Left ventricle myocardium inferior (tissue), 1 donor: ENCODE measurements at regions not wholly inside any gene's neighbourhood (a gene's known extent, or its start where the extent isn't known, plus 50 kb on each side); places are given as distances from the start of the nearest gene placed in this dataset.

Experiments used
- DNase-seq: peaks from one replicate; pipeline ENCODE4 v3.0.0-alpha.2; 2020
- H3K27ac ChIP-seq: fragments of 200-600 bp; replicated peaks from 2 replicates; pipeline ENCODE4 v1.8.0; 2021
- H3K27me3 ChIP-seq: fragments of 200-600 bp; 2 replicates; pipeline ENCODE4 v1.8.0; 2021; ENCODE audit warnings: low read depth
- H3K36me3 ChIP-seq: fragments of 200-600 bp; 2 replicates; pipeline ENCODE4 v1.8.0; 2021
- H3K4me1 ChIP-seq: fragments of 200-600 bp; 2 replicates; pipeline ENCODE4 v1.8.0; 2021
- H3K4me3 ChIP-seq: fragments of 200-600 bp; 2 replicates; pipeline ENCODE4 v1.8.0; 2021; ENCODE audit warnings: mild to moderate bottlenecking, moderate library complexity
- H3K9me3 ChIP-seq: fragments of 200-600 bp; replicated peaks from 2 replicates; pipeline ENCODE4 v1.8.0; 2021
- CTCF ChIP-seq: fragments of 200-600 bp; IDR thresholded peaks from 2 replicates; pipeline ENCODE4 v1.8.0; 2021; ENCODE audit warnings: antibody characterized with exemption, mild to moderate bottlenecking, borderline replicate concordance
- intact Hi-C: fragments of 100-400 bp; cut with micrococcal nuclease; formaldehyde crosslinking; loops from one replicate; pipeline ENCODE4 v1.11.0; 2022
- donor health status: DM: no; HTN: yes; CAD: no; lungs with severe emphysema.

GRCh38 chr15:100727291-100727851 is 125.0 kb downstream of the ASB7 start:
- DNase-seq, result no peak
- peaks cover 11% of the 10 kb centered on the region for H3K27me3 ChIP-seq
- no peaks in the 10 kb centered on the region for H3K9me3 ChIP-seq
- H3K4me3 ChIP-seq, result no peak overlapping the region
- H3K27ac ChIP-seq, result no peak overlapping the region
- H3K4me1 ChIP-seq, result peaks cover 2% of the 10 kb centered on the region
- no peaks in the 10 kb centered on the region for H3K36me3 ChIP-seq
- intact Hi-C loops, result no loop called here
- no peak for TF ChIP-seq CTCF

GRCh38 chr15:100728371-100729201 is 126.2 kb downstream of the ASB7 start:
- H3K36me3 ChIP-seq, result no peaks in the 10 kb centered on the region
- H3K4me3 ChIP-seq, result no peak overlapping the region
- intact Hi-C loops, result no loop called here
- no peak for DNase-seq
- no peak for TF ChIP-seq CTCF
- H3K9me3 ChIP-seq, result no peaks in the 10 kb centered on the region
- H3K27me3 ChIP-seq, result peaks cover 11% of the 10 kb centered on the region
- H3K27ac ChIP-seq, result no peak overlapping the region
- peaks cover 14% of the 10 kb centered on the region for H3K4me1 ChIP-seq

GRCh38 chr15:100729461-100729860 is 127.1 kb downstream of the ASB7 start:
- intact Hi-C loops, result no loop called here
- no peak for DNase-seq
- TF ChIP-seq CTCF, result no peak

GRCh38 chr15:100730129-100730528 is 127.7 kb downstream of the ASB7 start:
- peaks cover 14% of the 10 kb centered on the region for H3K4me1 ChIP-seq
- H3K4me3 ChIP-seq, result no peak overlapping the region
- DNase-seq, result no peak
- H3K27ac ChIP-seq, result no peak overlapping the region
- H3K27me3 ChIP-seq, result peaks cover 11% of the 10 kb centered on the region
- no peaks in the 10 kb centered on the region for H3K36me3 ChIP-seq
- TF ChIP-seq CTCF, result no peak
- H3K9me3 ChIP-seq, result no peaks in the 10 kb centered on the region
- intact Hi-C loops, result no loop called here

More at GRCh38 chr15:100729461-100729860, 127.1 kb downstream of the ASB7 start:
- Histone ChIP-seq H3K27me3 (peaks cover 11% of the 10 kb centered on the region), H3K4me3 (no peak overlapping the region), H3K9me3 (no peaks in the 10 kb centered on the region), H3K27ac (no peak overlapping the region), H3K4me1 (peaks cover 14% of the 10 kb centered on the region), H3K36me3 (no peaks in the 10 kb centered on the region)

GRCh38 chr15:100730655-100731266 is 128.4 kb downstream of the ASB7 start:
- no peaks in the 10 kb centered on the region for H3K9me3 ChIP-seq
- no peak for TF ChIP-seq CTCF
- no peaks in the 10 kb centered on the region for H3K36me3 ChIP-seq
- H3K4me1 ChIP-seq, result peaks cover 14% of the 10 kb centered on the region
- intact Hi-C loops, result no loop called here
- H3K27me3 ChIP-seq, result peaks cover 11% of the 10 kb centered on the region
- H3K4me3 ChIP-seq, result no peak overlapping the region
- H3K27ac ChIP-seq, result no peak overlapping the region
- DNase-seq, result no peak
